ENCODE measurements at regions not wholly inside any gene's neighbourhood (a gene's known extent, or its start where the extent isn't known, plus 50 kb on each side); places are given as distances from the start of the nearest gene placed in this dataset.
"Not testable (repeated sequence)": the region's sequence is repeated elsewhere in the genome, so short reads cannot be mapped to it uniquely, and the experiment has no call there.

DNA sequence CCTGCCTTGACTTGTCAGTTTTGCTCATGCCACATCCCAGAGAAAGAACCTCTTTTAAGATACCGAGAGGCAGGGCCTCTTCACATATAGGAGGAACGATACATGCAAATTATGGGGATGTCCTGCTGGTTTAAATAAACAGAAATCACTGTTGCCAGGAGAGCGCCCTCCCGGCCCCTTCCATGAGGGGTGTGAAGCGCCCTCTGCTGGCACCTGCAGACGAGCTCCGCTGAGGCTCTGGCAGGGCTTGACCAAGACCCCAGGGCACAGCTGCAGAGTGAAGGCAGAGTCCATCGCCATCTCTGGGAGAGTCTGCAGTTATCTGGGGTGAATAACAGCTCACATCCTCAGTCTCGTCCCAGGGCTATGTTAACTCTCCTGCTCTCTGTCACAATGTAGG is 468.8 kb downstream of the RPIA start:
- not testable (repeated sequence) for DNase-seq

DNA sequence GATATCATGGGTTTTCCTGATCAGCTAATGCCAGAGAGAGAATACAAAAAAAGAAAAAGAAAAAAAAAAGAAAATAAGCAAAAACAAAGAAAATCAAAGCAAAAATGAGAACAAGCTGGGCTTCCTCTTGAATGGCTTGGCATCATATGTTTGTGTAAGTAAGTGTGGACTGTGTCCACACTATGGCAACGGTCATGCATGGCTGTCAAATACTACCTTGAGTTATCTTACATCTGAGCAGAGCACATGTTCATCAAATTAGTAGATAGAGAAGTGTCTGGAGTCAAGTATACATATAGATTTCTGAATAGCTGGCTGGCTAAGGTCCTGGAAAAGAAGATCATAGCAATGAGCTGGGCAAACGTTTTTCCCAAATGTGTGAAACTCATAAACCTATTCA is 470.2 kb downstream of the RPIA start:
- not testable (repeated sequence) for DNase-seq

GRCh38 chr2:89170506-89171173 is 479.2 kb downstream of the RPIA start:
- not testable (repeated sequence) for DNase-seq

GRCh38 chr2:89171174-89171519 is 479.7 kb downstream of the RPIA start:
- not testable (repeated sequence) for DNase-seq

GRCh38 chr2:89177004-89177403 is 485.5 kb downstream of the RPIA start:
- DNase-seq, result not testable (repeated sequence)

DNA sequence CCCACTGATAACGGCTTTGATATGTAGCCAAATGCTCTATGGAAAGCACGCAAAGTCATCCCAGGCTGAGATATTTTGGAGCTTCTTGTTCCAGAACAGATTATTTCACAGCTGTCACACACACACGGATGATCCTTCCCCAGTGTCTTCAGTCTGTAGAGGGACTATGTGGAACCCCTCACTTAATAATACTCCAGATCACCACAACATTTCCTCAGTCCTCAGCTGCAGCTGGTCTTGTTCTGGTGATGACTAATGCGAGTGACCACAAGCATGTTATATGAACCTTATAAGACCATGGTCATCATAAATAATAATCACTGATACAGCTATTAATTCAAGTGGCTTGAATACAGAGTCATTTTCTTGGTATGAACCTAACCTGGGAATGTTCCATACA is 490.7 kb downstream of the RPIA start:
- not testable (repeated sequence) for DNase-seq

DNA sequence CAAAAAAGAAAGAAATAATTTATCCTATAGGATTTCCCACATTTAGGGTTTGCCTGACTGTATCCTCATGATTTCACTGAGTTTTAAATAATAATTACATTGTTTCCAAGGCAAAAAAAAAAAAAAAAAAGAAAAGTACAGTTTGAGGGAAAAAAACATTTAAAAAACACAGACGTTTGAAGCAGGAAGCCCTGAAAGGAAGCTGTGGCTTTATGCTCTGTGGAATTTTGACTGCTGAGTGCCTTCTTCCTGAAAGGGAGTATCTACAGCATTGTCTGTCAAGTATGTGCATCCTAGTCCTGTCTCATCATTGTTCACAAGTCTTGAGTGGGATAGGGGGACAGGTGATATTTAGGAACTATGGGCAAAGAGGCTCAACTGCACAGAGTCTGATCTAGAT is 493.3 kb downstream of the RPIA start:
- not testable (repeated sequence) for DNase-seq

GRCh38 chr2:89195636-89196251 is 504.3 kb downstream of the RPIA start:
- not testable (repeated sequence) for DNase-seq

DNA sequence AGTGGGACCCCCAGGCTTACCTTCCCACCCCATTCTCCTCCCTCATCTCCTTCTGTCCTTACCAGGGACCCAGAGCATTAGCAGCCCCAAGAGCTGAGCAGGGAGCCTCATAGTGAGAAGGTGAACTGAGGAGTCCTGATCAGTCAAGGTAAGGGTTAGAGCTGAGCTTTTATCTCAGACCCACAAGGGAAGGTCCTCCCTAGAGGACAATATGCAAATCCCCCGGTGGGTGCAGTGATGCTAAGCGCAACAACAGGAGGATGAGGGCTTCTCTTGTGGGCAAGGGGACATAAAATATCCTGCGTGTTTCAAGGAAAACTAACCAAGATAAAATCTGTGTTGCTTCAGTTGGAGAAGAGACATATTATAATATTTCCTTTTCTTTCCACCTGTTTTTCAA is 505.2 kb downstream of the RPIA start:
- not testable (repeated sequence) for DNase-seq

DNA sequence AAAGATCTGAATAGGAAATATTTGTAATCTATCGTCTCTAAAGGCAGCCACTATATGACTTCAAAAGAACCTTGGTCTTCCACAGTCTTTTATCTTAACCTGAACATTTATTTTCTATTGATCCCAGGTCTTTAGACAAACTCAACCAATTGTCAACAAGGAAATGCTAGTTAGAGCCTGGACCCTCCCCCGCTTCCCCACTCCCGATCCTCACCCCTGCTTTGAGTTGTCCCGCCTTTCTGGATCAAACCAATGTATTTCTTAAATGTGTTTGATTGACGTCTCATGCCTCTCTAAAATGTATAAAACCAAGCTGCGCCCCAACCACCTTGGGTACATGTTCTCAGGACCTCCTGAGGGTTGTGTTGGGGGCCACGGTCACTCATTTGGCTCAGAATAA is 506.6 kb downstream of the RPIA start:
- not testable (repeated sequence) for DNase-seq

GRCh38 chr2:89199453-89200246 is 508.2 kb downstream of the RPIA start:
- DNase-seq, result not testable (repeated sequence)

DNA sequence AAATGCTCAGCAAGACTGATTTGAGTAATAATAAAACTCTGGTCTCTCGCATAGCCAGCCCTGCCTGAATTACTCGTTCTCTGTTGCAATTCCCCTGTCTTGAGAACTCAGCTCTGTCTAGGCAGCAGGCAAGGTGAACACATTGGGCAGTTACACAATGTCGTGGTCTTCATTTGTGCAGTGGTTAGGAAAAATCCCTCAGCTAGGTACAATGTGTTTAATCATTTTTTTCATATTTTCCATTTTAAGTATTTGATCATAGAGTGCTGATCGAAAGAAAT is 508.7 kb downstream of the RPIA start:
- not testable (repeated sequence) for DNase-seq

DNA sequence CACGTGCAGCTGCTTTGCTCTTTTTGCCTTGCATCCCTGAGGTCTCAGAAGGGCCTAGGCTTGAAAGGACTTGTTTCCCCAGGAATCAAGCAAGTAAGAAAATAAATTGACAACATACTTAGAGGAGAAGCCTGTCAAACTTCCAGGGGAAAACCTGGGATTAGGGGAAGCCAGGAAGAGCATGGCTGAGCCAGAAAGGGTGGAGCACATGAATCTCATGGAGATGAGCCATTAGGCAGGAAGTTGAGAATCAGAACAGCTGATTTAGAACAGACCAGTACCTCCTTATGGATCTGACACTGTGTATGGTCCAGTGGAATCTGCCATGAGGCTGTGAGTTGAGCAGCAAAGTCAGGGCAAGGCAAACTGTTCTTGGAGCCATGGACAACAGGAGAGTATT is 511.0 kb downstream of the RPIA start:
- DNase-seq, result not testable (repeated sequence)

- DNase-seq, result peak; percentile 6 to 11
Measured at GRCh38 chr2:89205153-89205552, 513.7 kb downstream of the RPIA start.

GRCh38 chr2:89208144-89208932 is 516.9 kb downstream of the RPIA start:
- not testable (repeated sequence) for DNase-seq

GRCh38 chr2:89213151-89213550 is 521.7 kb downstream of the RPIA start:
- DNase-seq, result not testable (repeated sequence)

DNA sequence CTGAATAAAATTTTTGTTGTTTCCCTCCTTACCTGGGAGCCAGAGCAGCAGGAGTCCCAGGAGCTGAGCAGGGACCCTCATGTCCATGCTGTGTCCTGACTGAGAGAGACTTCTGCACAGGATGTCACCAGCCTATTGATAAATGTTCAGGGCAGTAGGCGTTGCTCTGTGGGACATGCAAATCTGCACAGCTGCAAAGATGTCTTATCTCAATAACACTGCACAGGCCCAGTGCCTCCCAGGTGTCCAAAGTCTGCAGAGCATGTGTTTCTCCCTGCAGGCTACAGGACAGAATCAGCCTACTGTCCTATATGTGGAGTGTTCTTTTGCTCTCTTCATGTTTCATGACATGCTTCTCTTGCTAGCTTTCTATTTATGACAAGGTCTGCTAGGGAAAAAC is 522.3 kb downstream of the RPIA start:
- DNase-seq, result not testable (repeated sequence)

GRCh38 chr2:89221474-89221873 is 530.0 kb downstream of the RPIA start:
- not testable (repeated sequence) for DNase-seq

DNA sequence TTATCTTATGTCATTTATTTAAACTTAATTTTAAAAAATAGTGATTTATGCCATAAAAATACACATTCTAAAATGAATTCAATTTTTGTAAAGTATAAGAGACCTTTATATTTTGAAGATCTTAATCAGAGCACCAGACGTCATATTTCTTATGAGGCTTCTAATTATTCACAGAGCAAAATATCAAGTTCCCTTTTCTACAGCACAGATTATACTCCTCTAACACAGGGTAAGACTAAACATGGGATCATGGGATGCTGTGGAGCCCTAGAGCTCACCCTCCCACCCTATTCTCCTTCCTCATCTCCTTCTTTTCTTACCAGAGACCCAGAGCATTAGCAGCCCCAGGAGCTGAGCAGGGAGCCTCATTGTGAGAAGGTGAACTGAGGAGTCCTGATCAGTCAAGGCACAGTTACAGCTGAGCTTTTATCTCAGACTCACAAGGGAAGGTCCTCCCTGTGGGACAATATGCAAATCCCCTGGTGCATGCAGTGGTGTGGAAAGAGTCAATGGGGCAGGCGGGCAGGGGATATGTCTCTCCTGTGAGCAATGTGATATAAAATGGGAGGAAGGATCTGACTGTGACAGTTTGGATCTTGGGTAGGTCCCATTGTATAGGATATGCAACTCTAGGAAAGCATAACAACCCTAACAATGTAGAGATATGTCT is 530.7 kb downstream of the RPIA start:
- DNase-seq, result not testable (repeated sequence)

GRCh38 chr2:89224803-89225202 is 533.3 kb downstream of the RPIA start:
- DNase-seq, result not testable (repeated sequence)

DNA sequence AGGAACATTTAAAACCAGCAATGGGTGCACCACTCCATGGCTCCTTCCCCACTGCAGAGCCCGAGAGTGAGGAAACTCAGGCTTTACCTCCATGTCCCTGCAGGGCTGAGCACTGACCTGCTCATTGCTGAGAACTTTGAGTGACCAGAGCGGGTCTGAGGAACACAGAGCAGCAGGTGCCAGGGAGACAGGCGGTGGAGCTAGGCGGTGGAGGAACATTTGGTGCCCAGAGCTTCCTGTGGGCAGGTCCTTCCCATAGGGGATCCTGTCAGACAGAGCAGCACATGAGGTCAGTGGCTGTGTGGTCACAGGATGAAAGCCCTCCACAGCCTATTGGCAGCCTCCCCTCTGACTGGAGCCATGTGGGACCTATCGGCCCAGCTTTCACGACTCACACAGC is 538.5 kb downstream of the RPIA start:
- DNase-seq, result not testable (repeated sequence)

DNA sequence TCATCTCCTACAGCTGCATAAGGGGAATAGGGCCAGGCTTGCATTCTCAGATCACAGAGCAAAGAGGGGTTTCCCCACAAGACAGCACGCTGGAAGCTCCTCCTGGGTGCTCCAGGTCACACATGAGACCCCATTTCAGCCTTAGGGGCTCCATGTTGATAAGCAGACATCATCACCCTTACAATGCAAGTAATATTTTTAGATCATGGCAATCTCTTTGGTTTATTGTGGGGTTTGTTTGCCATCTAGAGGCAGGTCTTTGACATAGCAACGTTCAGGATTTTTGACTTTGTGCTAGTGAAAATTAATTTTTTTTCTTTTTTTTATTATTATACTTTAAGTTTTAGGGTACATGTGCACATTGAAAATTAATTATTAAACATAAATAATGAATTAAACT is 539.8 kb downstream of the RPIA start:
- not testable (repeated sequence) for DNase-seq

GRCh38 chr2:89233931-89234330 is 542.5 kb downstream of the RPIA start:
- DNase-seq, result not testable (repeated sequence)

Data from NCI-H446 (cell line).